ENCODE measurements at regions not wholly inside any gene's neighbourhood (a gene's known extent, or its start where the extent isn't known, plus 50 kb on each side); places are given as distances from the start of the nearest gene placed in this dataset.

DNA sequence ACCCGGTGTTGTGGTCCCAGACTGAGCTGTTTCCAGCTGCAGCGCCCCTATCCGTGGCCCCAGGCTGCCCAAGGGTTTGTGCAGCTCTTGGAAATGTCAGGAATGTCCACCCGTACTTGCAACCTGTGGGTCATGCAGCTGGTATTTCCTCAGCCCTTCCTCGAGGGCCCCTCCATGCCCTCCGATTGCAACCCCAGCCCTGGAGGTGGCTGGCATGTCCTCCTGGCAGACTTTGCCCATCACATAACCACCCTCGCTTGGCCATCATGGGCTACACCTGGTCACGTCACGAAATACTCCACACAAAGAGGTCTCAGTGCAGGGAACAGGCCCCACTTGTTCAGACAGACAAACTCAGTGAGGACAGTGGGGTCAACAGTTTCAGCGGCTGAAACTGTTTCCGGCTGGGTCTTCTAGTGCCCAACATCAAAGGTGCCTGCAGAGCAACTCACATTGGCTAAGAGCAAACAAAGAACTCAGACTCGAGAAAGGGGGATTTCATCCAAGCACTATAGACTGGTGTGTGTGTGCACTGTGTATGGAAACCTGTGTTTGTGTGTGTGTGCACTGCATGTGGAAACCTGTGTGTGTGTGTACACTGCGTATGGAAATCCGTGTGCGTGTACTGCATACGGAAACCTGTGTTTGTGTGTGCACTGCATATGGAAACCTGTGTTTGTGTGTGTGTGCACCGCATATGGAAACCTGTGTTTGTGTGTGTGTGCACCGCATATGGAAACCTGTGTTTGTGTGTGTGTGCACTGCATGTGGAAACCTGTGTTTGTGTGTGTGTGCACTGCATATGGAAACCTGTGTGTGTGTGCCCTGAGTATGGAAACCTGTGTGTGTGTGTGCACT, 72.8 kb upstream of the CCND1 start:
- H3K27ac ChIP-seq (ENCODE audit: low read depth in 2 of 2, low read length in 1 of 2), result no peak overlapping the region
- H3K9me3 ChIP-seq, result no peaks in the 10 kb centered on the region
- no peak overlapping the region for H3K9ac ChIP-seq
- TF ChIP-seq, protein P1, sequence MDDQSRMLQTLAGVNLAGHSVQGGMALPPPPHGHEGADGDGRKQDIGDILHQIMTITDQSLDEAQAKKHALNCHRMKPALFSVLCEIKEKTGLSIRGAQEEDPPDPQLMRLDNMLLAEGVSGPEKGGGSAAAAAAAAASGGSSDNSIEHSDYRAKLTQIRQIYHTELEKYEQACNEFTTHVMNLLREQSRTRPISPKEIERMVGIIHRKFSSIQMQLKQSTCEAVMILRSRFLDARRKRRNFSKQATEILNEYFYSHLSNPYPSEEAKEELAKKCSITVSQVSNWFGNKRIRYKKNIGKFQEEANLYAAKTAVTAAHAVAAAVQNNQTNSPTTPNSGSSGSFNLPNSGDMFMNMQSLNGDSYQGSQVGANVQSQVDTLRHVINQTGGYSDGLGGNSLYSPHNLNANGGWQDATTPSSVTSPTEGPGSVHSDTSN (IDR thresholded peaks at IDR 0.05), result no peak
- TF ChIP-seq RXRA (IDR thresholded peaks at IDR 0.05; ENCODE audit: borderline replicate concordance, low read depth) (peak; percentile 35; the same call in 1 of the 2 replicates), TCF12 (IDR thresholded peaks at IDR 0.05) (peak; percentile 49; the same call in 1 of the 2 replicates), EP300 (IDR thresholded peaks at IDR 0.05; ENCODE audit: borderline replicate concordance in 1 of 2, low read depth in 1 of 2, low read length in 1 of 2) (peak in 1 of 2 experiments; percentile 71; a peak in 1 of 4 replicates), ELF1 (IDR thresholded peaks at IDR 0.05) (no peak), SMC3 (IDR thresholded peaks at IDR 0.05; ENCODE audit: low read depth, low read length) (no peak), FOSL2 (IDR thresholded peaks at IDR 0.05; ENCODE audit: borderline replicate concordance, low read depth) (peak; percentile 42; the same call in 1 of the 2 replicates), JUND (IDR thresholded peaks at IDR 0.05) (peak; percentile 31; the same call in 1 of the 2 replicates), NFIC (IDR thresholded peaks at IDR 0.05; ENCODE audit: borderline replicate concordance) (0 out of 2 replicates have a peak, but pooled peaks have one; percentile 29), GATA2 (CRISPR knock-in tag; IDR thresholded peaks at IDR 0.05) (no peak), TEAD4 (IDR thresholded peaks at IDR 0.05; ENCODE audit: borderline replicate concordance, insufficient read depth) (peak; percentile 76; the same call in 1 of the 2 replicates)
- TF ChIP-seq, protein P2, sequence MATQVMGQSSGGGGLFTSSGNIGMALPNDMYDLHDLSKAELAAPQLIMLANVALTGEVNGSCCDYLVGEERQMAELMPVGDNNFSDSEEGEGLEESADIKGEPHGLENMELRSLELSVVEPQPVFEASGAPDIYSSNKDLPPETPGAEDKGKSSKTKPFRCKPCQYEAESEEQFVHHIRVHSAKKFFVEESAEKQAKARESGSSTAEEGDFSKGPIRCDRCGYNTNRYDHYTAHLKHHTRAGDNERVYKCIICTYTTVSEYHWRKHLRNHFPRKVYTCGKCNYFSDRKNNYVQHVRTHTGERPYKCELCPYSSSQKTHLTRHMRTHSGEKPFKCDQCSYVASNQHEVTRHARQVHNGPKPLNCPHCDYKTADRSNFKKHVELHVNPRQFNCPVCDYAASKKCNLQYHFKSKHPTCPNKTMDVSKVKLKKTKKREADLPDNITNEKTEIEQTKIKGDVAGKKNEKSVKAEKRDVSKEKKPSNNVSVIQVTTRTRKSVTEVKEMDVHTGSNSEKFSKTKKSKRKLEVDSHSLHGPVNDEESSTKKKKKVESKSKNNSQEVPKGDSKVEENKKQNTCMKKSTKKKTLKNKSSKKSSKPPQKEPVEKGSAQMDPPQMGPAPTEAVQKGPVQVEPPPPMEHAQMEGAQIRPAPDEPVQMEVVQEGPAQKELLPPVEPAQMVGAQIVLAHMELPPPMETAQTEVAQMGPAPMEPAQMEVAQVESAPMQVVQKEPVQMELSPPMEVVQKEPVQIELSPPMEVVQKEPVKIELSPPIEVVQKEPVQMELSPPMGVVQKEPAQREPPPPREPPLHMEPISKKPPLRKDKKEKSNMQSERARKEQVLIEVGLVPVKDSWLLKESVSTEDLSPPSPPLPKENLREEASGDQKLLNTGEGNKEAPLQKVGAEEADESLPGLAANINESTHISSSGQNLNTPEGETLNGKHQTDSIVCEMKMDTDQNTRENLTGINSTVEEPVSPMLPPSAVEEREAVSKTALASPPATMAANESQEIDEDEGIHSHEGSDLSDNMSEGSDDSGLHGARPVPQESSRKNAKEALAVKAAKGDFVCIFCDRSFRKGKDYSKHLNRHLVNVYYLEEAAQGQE (IDR thresholded peaks at IDR 0.05; ENCODE audit: low read depth, low read length), result no peak
- TF ChIP-seq, protein P3, sequence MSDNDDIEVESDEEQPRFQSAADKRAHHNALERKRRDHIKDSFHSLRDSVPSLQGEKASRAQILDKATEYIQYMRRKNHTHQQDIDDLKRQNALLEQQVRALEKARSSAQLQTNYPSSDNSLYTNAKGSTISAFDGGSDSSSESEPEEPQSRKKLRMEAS (IDR thresholded peaks at IDR 0.05; ENCODE audit: low read depth), result no peak
- TF ChIP-seq, protein P4, sequence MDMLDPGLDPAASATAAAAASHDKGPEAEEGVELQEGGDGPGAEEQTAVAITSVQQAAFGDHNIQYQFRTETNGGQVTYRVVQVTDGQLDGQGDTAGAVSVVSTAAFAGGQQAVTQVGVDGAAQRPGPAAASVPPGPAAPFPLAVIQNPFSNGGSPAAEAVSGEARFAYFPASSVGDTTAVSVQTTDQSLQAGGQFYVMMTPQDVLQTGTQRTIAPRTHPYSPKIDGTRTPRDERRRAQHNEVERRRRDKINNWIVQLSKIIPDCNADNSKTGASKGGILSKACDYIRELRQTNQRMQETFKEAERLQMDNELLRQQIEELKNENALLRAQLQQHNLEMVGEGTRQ (IDR thresholded peaks at IDR 0.05; ENCODE audit: borderline replicate concordance, low read depth, low read length), result no peak
- peaks cover 0 to 15% of the 10 kb centered on the region in 2 experiments; a peak in 1 of 4 replicates for H3K4me1 ChIP-seq (ENCODE audit: control insufficient read depth in 1 of 2, insufficient read depth in 2 of 2, low read depth in 1 of 2, low read length in 1 of 2)
- 78% methylated on average over 18 of the region's 18 CpGs for whole genome bisulfite sequencing (ENCODE audit: low lambda C conversion rate)
- POLR2A ChIA-PET, result no interaction called here
- H2AFZ ChIP-seq (ENCODE audit: low read depth), result peak overlapping the region; percentile 67; the same call in 1 of the 2 replicates
- H3K79me2 ChIP-seq (ENCODE audit: insufficient read depth), result no peaks in the 10 kb centered on the region
- H3K36me3 ChIP-seq (replicated peaks in 1 of 2; ENCODE audit: control insufficient read depth in 1 of 2, insufficient read depth in 2 of 2, low read length in 1 of 2), result no peaks in the 10 kb centered on the region
- no peaks in the 10 kb centered on the region for H3F3A ChIP-seq (replicated peaks; ENCODE audit: insufficient read depth)
- peak overlapping the region; percentile 46; the same call in 1 of the 2 replicates for H3K4me2 ChIP-seq
- no peak for DNase-seq
- CTCF ChIA-PET, result no interaction called here
- H4K20me1 ChIP-seq (ENCODE audit: insufficient read depth), result no peaks in the 10 kb centered on the region
- H3K9me2 ChIP-seq, result no peaks in the 10 kb centered on the region
- no peak overlapping the region for H3K4me3 ChIP-seq (ENCODE audit: low read depth in 2 of 2, low read length in 1 of 2)
- no peaks in the 10 kb centered on the region for H3K27me3 ChIP-seq (ENCODE audit: insufficient read depth)
